GM21423 (cell line): ENCODE measurements at regions not wholly inside any gene's neighbourhood (a gene's known extent, or its start where the extent isn't known, plus 50 kb on each side); places are given as distances from the start of the nearest gene placed in this dataset.
"Not testable (repeated sequence)": the region's sequence is repeated elsewhere in the genome, so short reads cannot be mapped to it uniquely, and the experiment has no call there.

Experiments
- ATAC-seq: cut with Tn5 transposase; IDR thresholded peaks from one replicate; pipeline ENCODE4 v1.9.1; 2021; ENCODE audit warnings: mild to moderate bottlenecking, moderate library complexity; ENCODE audit not compliant: unreplicated experiment

GRCh38 chr9:71632776-71633175 is 135.5 kb downstream of the CEMIP2 start:
- no peak for ATAC-seq

GRCh38 chr9:71630377-71630995 is 137.8 kb downstream of the CEMIP2 start:
- no peak for ATAC-seq

- no peak for ATAC-seq
Observed at GRCh38 chr9:71629578-71630215, 138.6 kb downstream of the CEMIP2 start.

GRCh38 chr9:71628247-71628646 is 140.1 kb downstream of the CEMIP2 start:
- ATAC-seq = no peak

GRCh38 chr9:71627537-71627936 is 140.8 kb downstream of the CEMIP2 start:
- no peak for ATAC-seq

- ATAC-seq = no peak
Observed at GRCh38 chr9:71626395-71626794, 141.9 kb downstream of the CEMIP2 start.

GRCh38 chr9:71624728-71625127 is 143.6 kb downstream of the CEMIP2 start:
- no peak for ATAC-seq

GRCh38 chr9:71620746-71621145 is 147.6 kb downstream of the CEMIP2 start:
- ATAC-seq = no peak

GRCh38 chr9:71620331-71620730 is 148.0 kb downstream of the CEMIP2 start:
- no peak for ATAC-seq

GRCh38 chr9:71619926-71620325 is 148.4 kb downstream of the CEMIP2 start:
- no peak for ATAC-seq

- ATAC-seq = no peak
Observed at GRCh38 chr9:71614409-71615010, 153.8 kb downstream of the CEMIP2 start.

- no peak for ATAC-seq
Observed at GRCh38 chr9:71612889-71613288, 155.4 kb downstream of the CEMIP2 start.

- ATAC-seq = no peak
Observed at GRCh38 chr9:71609448-71609830, 158.9 kb downstream of the CEMIP2 start.

GRCh38 chr9:71608825-71609447 is 159.4 kb downstream of the CEMIP2 start:
- no peak for ATAC-seq

GRCh38 chr9:71608021-71608420 is 160.3 kb downstream of the CEMIP2 start:
- ATAC-seq = no peak

GRCh38 chr9:71607461-71607881 is 160.8 kb downstream of the CEMIP2 start:
- no peak for ATAC-seq

GRCh38 chr9:71604197-71605063 is 163.9 kb downstream of the CEMIP2 start:
- ATAC-seq = peak; percentile 88

GRCh38 chr9:71602652-71603051 is 165.7 kb downstream of the CEMIP2 start:
- no peak for ATAC-seq

GRCh38 chr9:71595762-71596161 is 172.6 kb downstream of the CEMIP2 start:
- ATAC-seq = not testable (repeated sequence)

- no peak for ATAC-seq
Observed at GRCh38 chr9:71594541-71594940, 173.8 kb downstream of the CEMIP2 start.

GRCh38 chr9:71592400-71592799 is 175.9 kb downstream of the CEMIP2 start:
- ATAC-seq = no peak
